ENCODE measurements at regions not wholly inside any gene's neighbourhood (a gene's known extent, or its start where the extent isn't known, plus 50 kb on each side); places are given as distances from the start of the nearest gene placed in this dataset.

GRCh38 chr14:98445718-98446117 lies 826.3 kb downstream of the BCL11B start:
- Mint-ChIP-seq H3K4me1 (ENCODE audit: low read depth, unreplicated experiment) (no peaks in the 10 kb centered on the region), H3K4me3 (ENCODE audit: unreplicated experiment) (no peak overlapping the region), H3K27ac (ENCODE audit: unreplicated experiment) (no peak overlapping the region), H3K36me3 (ENCODE audit: unreplicated experiment) (no peaks in the 10 kb centered on the region), H3K27me3 (ENCODE audit: unreplicated experiment) (peaks cover 3% of the 10 kb centered on the region), H3K9me3 (ENCODE audit: unreplicated experiment) (no peaks in the 10 kb centered on the region)
- DNase-seq: no peak
- no peak for TF ChIP-seq CTCF (IDR thresholded peaks at IDR 0.05; ENCODE audit: partially characterized antibody, unreplicated experiment)

GRCh38 chr14:98446508-98446907 lies 825.5 kb downstream of the BCL11B start:
- H3K36me3 Mint-ChIP-seq (ENCODE audit: unreplicated experiment): no peaks in the 10 kb centered on the region
- H3K9me3 Mint-ChIP-seq (ENCODE audit: unreplicated experiment): no peaks in the 10 kb centered on the region
- no peak for TF ChIP-seq CTCF (IDR thresholded peaks at IDR 0.05; ENCODE audit: partially characterized antibody, unreplicated experiment)
- no peaks in the 10 kb centered on the region for H3K4me1 Mint-ChIP-seq (ENCODE audit: low read depth, unreplicated experiment)
- H3K4me3 Mint-ChIP-seq (ENCODE audit: unreplicated experiment): no peak overlapping the region
- H3K27ac Mint-ChIP-seq (ENCODE audit: unreplicated experiment): no peak overlapping the region
- H3K27me3 Mint-ChIP-seq (ENCODE audit: unreplicated experiment): peaks cover 3% of the 10 kb centered on the region
- no peak for DNase-seq

- Mint-ChIP-seq H3K4me1 (ENCODE audit: low read depth, unreplicated experiment) (no peaks in the 10 kb centered on the region), H3K9me3 (ENCODE audit: unreplicated experiment) (no peaks in the 10 kb centered on the region), H3K27ac (ENCODE audit: unreplicated experiment) (no peak overlapping the region), H3K36me3 (ENCODE audit: unreplicated experiment) (peaks cover 5% of the 10 kb centered on the region), H3K27me3 (ENCODE audit: unreplicated experiment) (no peaks in the 10 kb centered on the region), H3K4me3 (ENCODE audit: unreplicated experiment) (no peak overlapping the region)
- no peak for DNase-seq
- TF ChIP-seq CTCF (IDR thresholded peaks at IDR 0.05; ENCODE audit: partially characterized antibody, unreplicated experiment): no peak
Measured at GRCh38 chr14:98456231-98456630, 815.8 kb downstream of the BCL11B start.

GRCh38 chr14:98458702-98459101 lies 813.3 kb downstream of the BCL11B start:
- no peak for DNase-seq
- H3K9me3 Mint-ChIP-seq (ENCODE audit: unreplicated experiment): no peaks in the 10 kb centered on the region
- no peak overlapping the region for H3K4me3 Mint-ChIP-seq (ENCODE audit: unreplicated experiment)
- no peaks in the 10 kb centered on the region for H3K27me3 Mint-ChIP-seq (ENCODE audit: unreplicated experiment)
- H3K27ac Mint-ChIP-seq (ENCODE audit: unreplicated experiment): no peak overlapping the region
- peaks cover 5% of the 10 kb centered on the region for H3K36me3 Mint-ChIP-seq (ENCODE audit: unreplicated experiment)
- no peak for TF ChIP-seq CTCF (IDR thresholded peaks at IDR 0.05; ENCODE audit: partially characterized antibody, unreplicated experiment)
- no peaks in the 10 kb centered on the region for H3K4me1 Mint-ChIP-seq (ENCODE audit: low read depth, unreplicated experiment)

- no peak overlapping the region for H3K27ac Mint-ChIP-seq (ENCODE audit: unreplicated experiment)
- H3K9me3 Mint-ChIP-seq (ENCODE audit: unreplicated experiment): no peaks in the 10 kb centered on the region
- H3K36me3 Mint-ChIP-seq (ENCODE audit: unreplicated experiment): peaks cover 5% of the 10 kb centered on the region
- H3K4me1 Mint-ChIP-seq (ENCODE audit: low read depth, unreplicated experiment): no peaks in the 10 kb centered on the region
- DNase-seq: no peak
- TF ChIP-seq CTCF (IDR thresholded peaks at IDR 0.05; ENCODE audit: partially characterized antibody, unreplicated experiment): no peak
- H3K4me3 Mint-ChIP-seq (ENCODE audit: unreplicated experiment): no peak overlapping the region
- H3K27me3 Mint-ChIP-seq (ENCODE audit: unreplicated experiment): no peaks in the 10 kb centered on the region
Measured at GRCh38 chr14:98462908-98463307, 809.1 kb downstream of the BCL11B start.
